ENCODE measurements at regions not wholly inside any gene's neighbourhood (a gene's known extent, or its start where the extent isn't known, plus 50 kb on each side); places are given as distances from the start of the nearest gene placed in this dataset.
"Not testable (repeated sequence)": the region's sequence is repeated elsewhere in the genome, so short reads cannot be mapped to it uniquely, and the experiment has no call there.

GRCh38 chr1:157262891-157263290, 124.7 kb upstream of the ETV3 start:
- DNase-seq (ENCODE audit: low read depth in 2 of 2) = no peak

GRCh38 chr1:157262422-157262821, 124.2 kb upstream of the ETV3 start:
- DNase-seq (ENCODE audit: low read depth in 2 of 2) = no peak

GRCh38 chr1:157255891-157256290, 117.7 kb upstream of the ETV3 start:
- DNase-seq (ENCODE audit: low read depth in 2 of 2) = not testable (repeated sequence)

- DNase-seq (ENCODE audit: low read depth in 2 of 2) = not testable (repeated sequence)
These were observed 116.0 kb upstream of the ETV3 start for GRCh38 chr1:157254183-157254582.

GRCh38 chr1:157252473-157252872, 114.3 kb upstream of the ETV3 start:
- DNase-seq (ENCODE audit: low read depth in 2 of 2) = no peak

GRCh38 chr1:157249739-157250138, 111.5 kb upstream of the ETV3 start:
- no peak for DNase-seq (ENCODE audit: low read depth in 2 of 2)

GRCh38 chr1:157249326-157249725, 111.1 kb upstream of the ETV3 start:
- DNase-seq (ENCODE audit: low read depth in 2 of 2) = no peak

- not testable (repeated sequence) for DNase-seq (ENCODE audit: low read depth in 2 of 2)
These were observed 109.5 kb upstream of the ETV3 start for GRCh38 chr1:157247764-157248049.

GRCh38 chr1:157247005-157247763, 109.0 kb upstream of the ETV3 start:
- DNase-seq (ENCODE audit: low read depth in 2 of 2) = no peak

- DNase-seq (ENCODE audit: low read depth in 2 of 2) = no peak
These were observed 107.6 kb upstream of the ETV3 start for GRCh38 chr1:157245823-157246222.

- DNase-seq (ENCODE audit: low read depth in 2 of 2) = no peak
These were observed 103.0 kb upstream of the ETV3 start for GRCh38 chr1:157241185-157241538.

- DNase-seq (ENCODE audit: low read depth in 2 of 2) = no peak
These were observed 102.4 kb upstream of the ETV3 start for GRCh38 chr1:157240495-157241184.

GRCh38 chr1:157239936-157240335, 101.7 kb upstream of the ETV3 start:
- no peak for DNase-seq (ENCODE audit: low read depth in 2 of 2)

- no peak for DNase-seq (ENCODE audit: low read depth in 2 of 2)
These were observed 100.4 kb upstream of the ETV3 start for GRCh38 chr1:157238585-157238984.

- DNase-seq (ENCODE audit: low read depth in 2 of 2) = no peak
These were observed 99.8 kb upstream of the ETV3 start for GRCh38 chr1:157237981-157238380.

- no peak for DNase-seq (ENCODE audit: low read depth in 2 of 2)
These were observed 99.3 kb upstream of the ETV3 start for GRCh38 chr1:157237522-157237921.

- no peak for DNase-seq (ENCODE audit: low read depth in 2 of 2)
These were observed 97.9 kb upstream of the ETV3 start for GRCh38 chr1:157236072-157236471.

- no peak for DNase-seq (ENCODE audit: low read depth in 2 of 2)
These were observed 97.1 kb upstream of the ETV3 start for GRCh38 chr1:157235307-157235706.

- DNase-seq (ENCODE audit: low read depth in 2 of 2) = no peak
These were observed 96.6 kb upstream of the ETV3 start for GRCh38 chr1:157234705-157235273.

- DNase-seq (ENCODE audit: low read depth in 2 of 2) = no peak
These were observed 94.9 kb upstream of the ETV3 start for GRCh38 chr1:157233131-157233530.

GRCh38 chr1:157231846-157232525, 93.8 kb upstream of the ETV3 start:
- no peak for DNase-seq (ENCODE audit: low read depth in 2 of 2)

- DNase-seq (ENCODE audit: low read depth in 2 of 2) = no peak
These were observed 92.3 kb upstream of the ETV3 start for GRCh38 chr1:157230500-157230899.

GRCh38 chr1:157227700-157228099, 89.5 kb upstream of the ETV3 start:
- no peak for DNase-seq (ENCODE audit: low read depth in 2 of 2)

Measured in activated CD4-positive, alpha-beta T cell treated with anti-CD3 and anti-CD28 coated beads for 24 hours (primary cell).